DND-41 (cell line): ENCODE measurements at regions not wholly inside any gene's neighbourhood (a gene's known extent, or its start where the extent isn't known, plus 50 kb on each side); places are given as distances from the start of the nearest gene placed in this dataset.

ENCODE experiments used
- EZH2 ChIP-seq: IDR thresholded peaks from 3 replicates; pipeline ENCODE4 v1.6.1; 2012; ENCODE audit warnings: borderline replicate concordance, low read depth, mild to moderate bottlenecking, moderate library complexity, low read length, inconsistent platforms; ENCODE audit not compliant: severe bottlenecking
- TF ChIP-seq, protein P1 (sequence below): IDR thresholded peaks from 2 replicates; pipeline ENCODE4 v1.5.1; 2012; ENCODE audit warnings: borderline replicate concordance, low read length, moderate library complexity, mild to moderate bottlenecking; ENCODE audit not compliant: poor library complexity, severe bottlenecking; ENCODE audit errors: extremely low read depth

DNA sequence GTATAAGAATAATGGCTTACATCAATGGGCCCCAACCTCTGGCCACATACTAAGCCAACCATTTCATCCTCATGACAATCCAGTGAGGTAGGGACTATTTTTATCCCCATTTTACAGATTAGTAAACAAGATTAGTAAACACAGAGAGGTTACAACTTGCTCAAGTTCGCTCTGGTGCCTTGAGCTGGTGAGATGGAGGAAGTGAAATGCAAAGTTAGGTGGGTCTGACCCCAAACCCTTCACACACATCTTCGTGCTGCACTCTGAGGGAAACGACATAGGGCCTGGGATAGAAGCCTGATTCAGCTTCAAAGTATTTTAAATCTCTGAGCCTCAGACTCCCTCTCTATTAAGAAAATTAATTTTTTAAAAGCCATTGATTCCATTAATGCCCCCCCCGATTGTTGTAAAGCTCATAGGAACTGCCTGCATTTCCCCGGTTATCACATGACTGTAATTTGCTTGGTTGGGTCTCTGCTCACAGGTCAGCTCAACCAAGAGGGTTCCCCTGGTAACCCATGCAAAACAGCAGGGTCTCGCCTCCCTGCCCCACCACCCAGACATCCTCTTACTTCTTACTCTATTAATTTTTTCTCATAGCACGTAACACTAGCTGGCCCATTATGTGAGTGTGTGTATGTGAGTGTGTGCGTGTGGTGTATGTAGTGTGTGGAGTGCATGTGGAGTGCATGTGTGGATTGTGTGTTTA, 221.2 kb downstream of the MAFB start:
- TF ChIP-seq, protein P1, sequence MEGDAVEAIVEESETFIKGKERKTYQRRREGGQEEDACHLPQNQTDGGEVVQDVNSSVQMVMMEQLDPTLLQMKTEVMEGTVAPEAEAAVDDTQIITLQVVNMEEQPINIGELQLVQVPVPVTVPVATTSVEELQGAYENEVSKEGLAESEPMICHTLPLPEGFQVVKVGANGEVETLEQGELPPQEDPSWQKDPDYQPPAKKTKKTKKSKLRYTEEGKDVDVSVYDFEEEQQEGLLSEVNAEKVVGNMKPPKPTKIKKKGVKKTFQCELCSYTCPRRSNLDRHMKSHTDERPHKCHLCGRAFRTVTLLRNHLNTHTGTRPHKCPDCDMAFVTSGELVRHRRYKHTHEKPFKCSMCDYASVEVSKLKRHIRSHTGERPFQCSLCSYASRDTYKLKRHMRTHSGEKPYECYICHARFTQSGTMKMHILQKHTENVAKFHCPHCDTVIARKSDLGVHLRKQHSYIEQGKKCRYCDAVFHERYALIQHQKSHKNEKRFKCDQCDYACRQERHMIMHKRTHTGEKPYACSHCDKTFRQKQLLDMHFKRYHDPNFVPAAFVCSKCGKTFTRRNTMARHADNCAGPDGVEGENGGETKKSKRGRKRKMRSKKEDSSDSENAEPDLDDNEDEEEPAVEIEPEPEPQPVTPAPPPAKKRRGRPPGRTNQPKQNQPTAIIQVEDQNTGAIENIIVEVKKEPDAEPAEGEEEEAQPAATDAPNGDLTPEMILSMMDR: no peak
- TF ChIP-seq EZH2: no peak
